ENCODE measurements at regions not wholly inside any gene's neighbourhood (a gene's known extent, or its start where the extent isn't known, plus 50 kb on each side); places are given as distances from the start of the nearest gene placed in this dataset.

- TF ChIP-seq CTCF (IDR thresholded peaks at IDR 0.05) (no peak), POLR2A (IDR thresholded peaks at IDR 0.05) (no peak)
Measured at GRCh38 chr4:101670370-101670769, 120.2 kb upstream of the BANK1 start.
